HAP-1 (cell line): ENCODE measurements at regions not wholly inside any gene's neighbourhood (a gene's known extent, or its start where the extent isn't known, plus 50 kb on each side); places are given as distances from the start of the nearest gene placed in this dataset.

Experiments
- DNase-seq, 2 experiments: peaks; one replicate each; pipeline ENCODE4 v3.0.0-alpha.2; 2016 to 2020; ENCODE audit warnings: low spot score in 2 of 2
- H3K27me3 ChIP-seq: fragments of 250-450 bp; sonication (Bioruptor Pico); 2 replicates; pipeline ENCODE4 v1.5.1; 2020; ENCODE audit warnings: low read depth, mild to moderate bottlenecking, moderate library complexity
- H3K36me3 ChIP-seq: fragments of 250-450 bp; sonication (Bioruptor Pico); replicated peaks from 2 replicates; pipeline ENCODE4 v1.5.1; 2020; ENCODE audit warnings: mild to moderate bottlenecking
- H3K4me1 ChIP-seq: fragments of 250-450 bp; sonication (Bioruptor Pico); 2 replicates; pipeline ENCODE4 v1.5.1; 2020; ENCODE audit warnings: mild to moderate bottlenecking
- H3K4me3 ChIP-seq: fragments of 250-450 bp; sonication (Bioruptor Pico); 2 replicates; pipeline ENCODE4 v1.5.1; 2020; ENCODE audit warnings: mild to moderate bottlenecking, moderate library complexity
- H3K9me3 ChIP-seq: fragments of 250-450 bp; sonication (Bioruptor Pico); 2 replicates; pipeline ENCODE4 v1.5.1; 2020; ENCODE audit warnings: mild to moderate bottlenecking, moderate library complexity
- in situ Hi-C: fragments of 300-500 bp; cut with MboI; formaldehyde crosslinking; loops from 3 replicates; pipeline ENCODE4 v1.14.3; 2020; ENCODE audit warnings: low sequenced_read_pairs, inconsistent platforms, mixed read lengths

DNA sequence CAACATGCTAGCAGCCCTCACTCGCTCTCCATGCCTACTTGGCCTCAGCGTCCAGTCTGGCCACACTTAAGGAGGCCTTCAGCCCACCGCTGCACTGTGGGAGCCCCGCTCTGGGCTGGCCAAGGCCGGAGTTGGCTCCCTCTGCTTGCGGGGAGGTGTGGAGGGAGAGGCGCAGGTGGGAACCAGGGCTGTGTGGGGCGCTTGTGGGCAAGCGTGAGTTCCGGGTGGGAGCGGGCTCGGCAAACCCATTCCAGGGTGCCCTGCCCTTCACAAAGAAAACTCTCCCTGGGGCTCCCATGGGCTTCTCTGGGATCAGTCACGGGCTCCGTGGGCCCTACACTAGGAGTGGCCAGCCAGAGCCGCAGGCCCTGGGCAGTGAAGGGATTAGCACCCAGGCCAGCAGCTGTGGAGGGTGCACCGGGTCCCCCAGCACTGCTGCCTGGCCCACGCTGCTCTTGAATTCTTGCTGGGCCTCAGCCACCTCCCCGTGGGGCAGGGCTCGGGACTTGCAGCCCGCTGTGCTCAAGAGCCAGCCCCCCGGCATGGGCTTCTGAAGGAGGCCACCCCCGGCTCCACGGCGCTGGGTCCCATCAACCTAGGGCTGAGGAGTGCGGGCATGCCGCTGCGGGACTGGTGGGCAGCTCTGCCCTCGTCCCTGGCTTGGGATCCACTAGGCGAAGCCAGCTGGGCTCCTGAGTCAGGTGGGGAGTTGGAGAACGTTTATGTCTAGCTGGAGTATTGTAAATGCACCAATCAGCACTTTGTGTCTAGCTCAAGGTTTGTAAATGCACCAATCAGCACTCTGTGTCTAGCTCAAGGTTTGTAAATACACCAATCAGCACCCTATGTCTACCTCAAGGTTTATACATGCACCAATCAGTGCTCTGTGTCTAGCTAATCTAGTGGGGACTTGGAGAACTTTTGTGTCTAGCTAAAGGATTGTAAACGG lies 273.6 kb upstream of the SULF2 start:
- no peaks in the 10 kb centered on the region for H3K9me3 ChIP-seq
- H3K27me3 ChIP-seq: no peaks in the 10 kb centered on the region
- in situ Hi-C loops: no loop called here
- no peaks in the 10 kb centered on the region for H3K4me1 ChIP-seq
- no peaks in the 10 kb centered on the region for H3K36me3 ChIP-seq
- no peak for DNase-seq
- no peak overlapping the region for H3K4me3 ChIP-seq

DNA sequence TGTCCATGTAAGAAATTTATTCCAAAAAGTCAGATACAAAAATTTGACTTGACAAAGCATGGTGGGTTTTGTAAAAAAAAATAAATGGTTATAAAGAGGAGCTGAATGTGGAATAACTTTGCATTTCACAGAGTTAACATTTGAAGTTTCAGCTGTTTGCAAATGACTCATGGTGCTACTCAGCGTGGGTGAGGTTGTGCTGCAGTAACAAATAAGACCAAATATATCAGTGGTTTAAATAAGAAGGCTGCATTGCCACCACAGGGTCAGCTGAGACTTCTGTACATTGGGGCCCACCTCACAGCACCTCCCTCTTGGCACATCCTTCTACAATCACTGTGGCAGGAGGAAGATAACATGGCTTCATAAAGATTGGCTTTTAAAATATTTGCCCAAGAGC lies 272.5 kb upstream of the SULF2 start:
- in situ Hi-C loops: no loop called here
- Histone ChIP-seq H3K9me3 (no peaks in the 10 kb centered on the region), H3K36me3 (no peaks in the 10 kb centered on the region), H3K4me1 (peaks cover 4% of the 10 kb centered on the region), H3K27me3 (no peaks in the 10 kb centered on the region), H3K4me3 (no peak overlapping the region)
- DNase-seq: no peak

DNA sequence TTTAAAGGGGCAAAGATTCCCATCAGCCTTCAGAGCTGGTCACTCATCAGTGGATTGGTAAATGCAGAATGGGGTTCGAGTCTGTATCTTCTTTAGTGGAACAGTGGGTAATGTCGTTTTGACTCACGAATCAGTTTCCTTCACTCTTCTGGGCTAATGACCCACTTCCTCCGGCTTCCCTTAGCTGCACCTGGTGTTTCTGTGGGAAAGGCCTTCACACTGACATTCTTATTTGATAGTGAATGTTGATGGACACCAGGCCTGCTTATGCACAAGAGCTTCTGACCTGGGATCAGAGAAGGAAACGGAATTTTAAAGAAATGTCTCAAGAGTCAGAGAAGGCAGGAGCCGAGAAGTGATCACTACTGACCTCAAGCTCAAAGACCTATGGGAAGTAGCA lies 272.0 kb upstream of the SULF2 start:
- Histone ChIP-seq H3K4me3 (no peak overlapping the region), H3K9me3 (no peaks in the 10 kb centered on the region), H3K36me3 (no peaks in the 10 kb centered on the region), H3K4me1 (peaks cover 7% of the 10 kb centered on the region), H3K27me3 (no peaks in the 10 kb centered on the region)
- in situ Hi-C loops: no loop called here
- no peak for DNase-seq

DNA sequence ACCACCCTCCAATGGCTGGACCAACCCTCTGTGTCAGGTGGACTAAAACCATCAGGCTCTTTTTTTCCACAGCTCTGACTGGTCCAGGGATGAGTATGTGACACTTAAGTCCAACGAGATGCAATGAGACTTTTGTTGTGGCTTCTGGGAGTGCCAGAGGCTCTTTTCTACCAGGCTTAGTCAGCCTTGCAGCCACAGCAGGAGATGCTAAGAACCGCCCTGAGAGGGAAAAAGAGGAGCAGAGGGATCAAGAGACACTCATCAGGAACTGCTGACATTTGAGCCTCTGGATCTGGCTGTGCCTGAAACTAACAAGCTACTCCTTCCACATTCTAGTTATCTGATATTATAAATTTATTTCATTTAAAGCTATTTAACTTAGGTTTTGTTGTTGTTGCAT lies 270.9 kb upstream of the SULF2 start:
- DNase-seq: no peak
- H3K4me3 ChIP-seq: no peak overlapping the region
- no peaks in the 10 kb centered on the region for H3K27me3 ChIP-seq
- no peaks in the 10 kb centered on the region for H3K36me3 ChIP-seq
- no peaks in the 10 kb centered on the region; the same call in 1 of the 2 replicates for H3K9me3 ChIP-seq
- in situ Hi-C loops: no loop called here
- peaks cover 14% of the 10 kb centered on the region for H3K4me1 ChIP-seq

DNA sequence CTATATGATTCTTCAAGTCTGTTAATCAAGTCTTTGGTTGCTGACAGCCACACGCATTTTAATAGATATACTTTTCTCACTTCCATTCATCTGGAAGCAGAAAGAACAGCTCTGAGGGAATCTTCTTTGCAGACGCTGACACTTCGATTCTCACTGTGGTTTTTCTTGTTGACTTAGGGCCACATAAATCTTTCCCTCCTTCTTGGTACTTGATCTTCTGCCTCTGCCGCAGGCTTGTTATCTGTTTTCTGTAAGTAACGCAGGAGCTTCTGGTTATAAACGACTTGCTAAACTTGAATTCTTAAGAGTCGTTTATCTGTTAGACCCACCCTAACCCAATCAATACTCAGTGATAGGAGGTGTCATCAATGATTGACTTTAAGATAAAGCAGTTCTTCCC lies 268.8 kb upstream of the SULF2 start:
- H3K9me3 ChIP-seq: peaks cover 5% of the 10 kb centered on the region
- H3K4me3 ChIP-seq: no peak overlapping the region
- DNase-seq: no peak
- H3K36me3 ChIP-seq: no peaks in the 10 kb centered on the region
- in situ Hi-C loops: no loop called here
- H3K27me3 ChIP-seq: no peaks in the 10 kb centered on the region
- H3K4me1 ChIP-seq: peaks cover 17% of the 10 kb centered on the region

DNA sequence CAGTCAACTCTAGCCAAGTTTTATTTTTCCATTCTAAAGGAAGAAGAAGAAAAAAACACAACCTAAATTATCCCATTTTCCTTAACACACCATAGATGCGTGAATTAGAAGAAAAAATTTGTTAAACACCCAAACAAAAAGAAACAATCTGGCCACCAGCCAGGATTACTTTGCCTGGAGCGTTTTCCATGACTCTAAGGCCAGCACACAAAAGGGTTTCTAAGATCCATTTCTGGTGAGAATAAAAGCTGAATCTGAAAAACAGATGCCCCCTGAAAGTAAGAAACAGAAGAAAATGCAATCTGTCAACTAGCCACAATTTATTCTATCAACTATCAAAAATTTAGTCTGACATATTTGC lies 267.2 kb upstream of the SULF2 start:
- H3K4me3 ChIP-seq: no peak overlapping the region
- H3K27me3 ChIP-seq: no peaks in the 10 kb centered on the region
- H3K4me1 ChIP-seq: peaks cover 17% of the 10 kb centered on the region
- peaks cover 5% of the 10 kb centered on the region for H3K9me3 ChIP-seq
- peak; percentile 93 for DNase-seq
- in situ Hi-C loops: no loop called here
- no peaks in the 10 kb centered on the region for H3K36me3 ChIP-seq

DNA sequence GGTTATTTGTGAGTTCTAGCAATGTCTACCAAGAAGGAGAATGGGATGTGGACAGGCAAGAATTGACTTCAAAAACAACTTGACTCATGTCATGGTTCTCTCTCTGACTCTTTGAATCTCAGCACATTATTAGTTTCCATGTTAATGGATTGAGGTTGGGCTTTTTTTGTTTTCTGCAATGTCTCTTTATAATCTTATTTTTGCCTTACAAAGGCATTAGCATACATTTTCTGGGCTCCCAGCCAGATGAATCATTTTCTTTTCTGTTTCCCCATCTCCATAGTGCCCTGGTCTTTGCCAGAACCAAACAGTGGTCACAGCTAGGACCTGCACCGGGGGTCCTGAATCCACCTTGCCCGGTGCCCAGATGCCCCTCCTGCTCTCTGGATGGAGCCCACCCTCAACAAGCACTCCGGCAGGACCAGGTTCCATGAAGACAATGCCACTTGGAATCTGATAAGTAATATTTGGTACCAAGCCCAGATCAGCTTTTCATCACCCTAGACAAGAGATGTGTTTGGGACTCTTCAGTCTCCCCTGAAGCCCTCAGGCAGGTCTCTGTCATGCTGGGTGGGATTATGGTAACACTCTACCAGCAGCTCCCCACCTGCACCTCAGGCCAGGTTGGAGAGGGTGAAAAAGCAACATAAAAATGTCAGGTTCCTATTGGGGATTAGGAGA lies 266.7 kb upstream of the SULF2 start:
- no peak overlapping the region for H3K4me3 ChIP-seq
- H3K4me1 ChIP-seq: peaks cover 17% of the 10 kb centered on the region
- no peaks in the 10 kb centered on the region for H3K27me3 ChIP-seq
- H3K9me3 ChIP-seq: peaks cover 5% of the 10 kb centered on the region
- in situ Hi-C loops: no loop called here
- no peaks in the 10 kb centered on the region for H3K36me3 ChIP-seq
- DNase-seq: peak; percentile 86 to 99

DNA sequence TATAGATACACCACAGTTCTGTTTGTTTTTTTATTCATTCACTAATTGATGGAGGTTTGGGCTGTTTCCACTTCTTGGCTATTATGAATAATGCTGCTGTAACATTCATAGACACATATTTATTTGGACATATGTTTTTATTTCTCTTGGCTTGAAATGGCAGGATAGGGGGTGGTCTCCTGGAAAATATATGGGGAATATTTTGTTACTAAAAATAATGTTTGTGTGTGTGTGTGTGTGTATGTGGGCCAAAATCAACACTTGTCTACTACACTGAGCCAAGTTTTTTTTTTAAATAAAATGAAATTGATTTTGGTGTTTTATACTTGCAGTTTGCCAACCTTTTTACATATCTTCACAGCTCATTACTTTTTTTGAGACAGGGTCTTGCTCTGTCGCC lies 264.4 kb upstream of the SULF2 start:
- Histone ChIP-seq H3K9me3 (peaks cover 5% of the 10 kb centered on the region), H3K27me3 (no peaks in the 10 kb centered on the region), H3K36me3 (no peaks in the 10 kb centered on the region), H3K4me3 (no peak overlapping the region), H3K4me1 (peaks cover 17% of the 10 kb centered on the region)
- DNase-seq: no peak
- in situ Hi-C loops: no loop called here

DNA sequence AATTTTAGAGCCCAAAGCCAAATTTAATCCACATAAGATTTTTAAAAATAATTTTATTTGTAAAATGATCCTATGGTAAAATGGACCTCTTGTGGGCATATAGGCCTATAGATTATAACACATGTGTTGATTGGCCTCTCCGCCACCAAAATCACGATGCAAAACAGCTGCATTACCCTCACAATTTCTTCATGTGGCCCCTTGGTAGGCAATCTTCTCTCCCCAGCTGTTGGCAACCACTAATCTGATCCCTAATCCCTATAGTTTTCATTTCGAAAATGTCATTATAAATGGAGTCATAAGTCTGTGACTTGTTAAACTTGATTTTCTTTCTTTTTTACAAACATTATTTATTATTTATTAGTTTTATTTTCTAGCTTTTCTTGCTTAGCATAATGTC lies 263.9 kb upstream of the SULF2 start:
- Histone ChIP-seq H3K36me3 (no peaks in the 10 kb centered on the region), H3K4me3 (no peak overlapping the region), H3K9me3 (peaks cover 5% of the 10 kb centered on the region), H3K27me3 (no peaks in the 10 kb centered on the region), H3K4me1 (peaks cover 17% of the 10 kb centered on the region)
- in situ Hi-C loops: no loop called here
- no peak for DNase-seq

DNA sequence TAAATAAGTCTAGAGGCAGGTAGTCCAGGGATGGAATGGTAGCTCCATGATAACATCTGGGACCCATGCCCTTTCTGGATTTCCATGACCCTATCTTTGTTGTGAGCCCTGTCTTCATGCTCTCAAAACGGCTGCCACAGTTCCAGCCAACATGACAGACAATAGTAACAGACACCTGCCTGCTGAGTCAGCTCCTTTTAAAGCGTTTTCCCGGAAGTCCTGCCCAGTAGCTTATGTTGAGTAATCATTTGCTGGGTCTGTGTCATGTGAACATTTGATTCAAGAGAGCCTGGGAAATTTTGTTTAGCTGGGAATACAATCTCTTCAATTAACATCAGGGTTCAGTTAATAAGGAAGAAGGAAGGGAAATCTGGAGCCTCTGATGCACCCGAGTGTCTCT lies 262.2 kb upstream of the SULF2 start:
- Histone ChIP-seq H3K4me3 (no peak overlapping the region), H3K27me3 (no peaks in the 10 kb centered on the region), H3K4me1 (peaks cover 12% of the 10 kb centered on the region), H3K36me3 (no peaks in the 10 kb centered on the region), H3K9me3 (peaks cover 5% of the 10 kb centered on the region)
- in situ Hi-C loops: no loop called here
- no peak for DNase-seq

DNA sequence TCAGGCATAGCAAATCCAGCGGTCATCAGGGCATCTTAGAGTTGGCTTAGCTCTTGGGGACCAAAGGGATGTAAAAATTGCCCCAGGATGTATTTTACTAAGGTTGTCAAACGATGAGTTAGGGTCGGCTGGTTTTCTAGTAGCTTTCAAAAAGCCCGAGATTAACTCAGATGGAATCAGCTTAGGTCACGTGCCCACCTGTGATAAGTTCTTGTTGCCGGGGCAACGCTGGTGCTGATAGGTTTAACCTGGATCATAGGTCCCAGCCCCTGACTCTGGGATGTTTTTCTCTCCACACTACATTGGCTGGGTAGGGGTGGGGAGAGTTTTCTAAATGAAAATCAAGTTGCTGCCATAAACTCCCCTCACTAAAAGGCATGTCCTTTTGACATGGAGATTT lies 257.3 kb upstream of the SULF2 start:
- H3K36me3 ChIP-seq: no peaks in the 10 kb centered on the region
- no peaks in the 10 kb centered on the region for H3K9me3 ChIP-seq
- DNase-seq: no peak
- no peaks in the 10 kb centered on the region for H3K27me3 ChIP-seq
- H3K4me1 ChIP-seq: no peaks in the 10 kb centered on the region
- no peak overlapping the region for H3K4me3 ChIP-seq
- in situ Hi-C loops: no loop called here

DNA sequence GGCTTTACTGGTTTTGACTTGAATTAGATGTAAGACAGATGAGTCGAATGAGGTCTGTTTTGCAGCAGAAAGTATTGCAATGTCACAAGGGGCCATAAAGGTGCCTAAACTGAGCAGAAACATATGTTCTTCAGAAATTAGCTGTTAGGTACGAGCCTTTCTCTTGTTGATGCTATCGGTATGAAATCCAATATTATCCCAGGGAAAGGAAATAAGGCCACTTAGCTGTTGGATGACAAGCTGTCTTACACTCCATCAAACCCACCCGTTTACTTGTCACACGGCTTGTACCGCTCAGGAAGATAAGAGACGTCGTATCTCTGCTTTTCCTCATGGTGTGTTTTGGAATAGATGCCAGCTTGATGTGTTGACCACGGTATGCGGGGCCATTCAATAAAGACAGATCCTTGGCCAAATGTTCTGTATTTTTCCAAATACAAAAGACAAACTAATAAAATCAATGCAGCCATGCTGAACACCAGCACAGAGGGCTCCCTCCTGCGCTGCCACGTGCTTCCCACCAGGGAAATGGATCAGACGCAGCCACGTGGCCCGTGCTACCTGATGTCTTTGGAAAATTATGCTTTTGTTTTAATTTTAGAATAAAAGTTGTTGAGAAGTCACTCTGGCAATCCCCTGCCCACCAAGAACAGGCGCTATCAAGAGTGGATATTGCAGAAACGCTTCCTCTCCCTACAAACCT lies 255.9 kb upstream of the SULF2 start:
- in situ Hi-C loops: no loop called here
- H3K27me3 ChIP-seq: no peaks in the 10 kb centered on the region
- H3K36me3 ChIP-seq: no peaks in the 10 kb centered on the region
- no peaks in the 10 kb centered on the region for H3K9me3 ChIP-seq
- no peak for DNase-seq
- no peaks in the 10 kb centered on the region for H3K4me1 ChIP-seq
- H3K4me3 ChIP-seq: no peak overlapping the region

DNA sequence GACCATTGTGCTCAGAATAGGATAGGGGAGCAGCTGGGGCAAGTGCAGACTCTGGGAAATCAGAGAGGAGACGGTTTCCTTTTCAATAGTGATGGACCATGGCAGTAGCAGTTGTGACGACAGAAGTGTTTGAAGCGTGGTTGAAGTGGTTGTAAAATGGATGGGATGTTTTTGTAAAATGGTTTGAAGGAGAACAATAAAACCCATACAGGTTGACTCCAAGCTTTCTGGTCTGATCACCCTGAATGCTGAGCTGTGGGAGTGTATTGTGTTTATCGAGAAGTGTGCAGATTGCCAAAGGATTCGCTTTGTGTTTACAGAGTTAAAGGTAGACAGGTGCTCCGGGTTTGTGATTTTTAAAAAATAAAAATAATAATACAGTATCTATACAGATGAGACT lies 255.2 kb upstream of the SULF2 start:
- Histone ChIP-seq H3K9me3 (no peaks in the 10 kb centered on the region), H3K36me3 (no peaks in the 10 kb centered on the region), H3K4me1 (no peaks in the 10 kb centered on the region), H3K27me3 (no peaks in the 10 kb centered on the region), H3K4me3 (no peak overlapping the region)
- in situ Hi-C loops: no loop called here
- no peak for DNase-seq

DNA sequence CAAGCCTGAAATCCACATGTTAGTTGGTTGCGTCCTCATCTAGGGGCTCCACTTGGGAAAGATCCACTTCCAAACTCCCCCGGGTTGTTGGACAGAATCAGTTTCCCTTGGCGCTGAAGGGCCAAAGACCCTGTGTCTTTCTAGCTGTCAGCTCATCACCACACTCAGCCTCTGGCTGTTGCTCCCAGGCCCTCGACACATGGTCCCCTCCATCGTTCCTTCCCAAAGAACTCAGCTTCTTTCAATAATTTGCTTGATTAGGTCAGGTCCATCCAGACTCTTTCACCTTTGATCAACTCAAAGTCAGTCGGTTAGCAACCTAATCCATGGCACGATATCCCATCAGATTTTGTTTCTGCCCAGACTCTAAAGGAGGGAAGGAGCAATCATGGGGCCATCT lies 254.8 kb upstream of the SULF2 start:
- H3K4me1 ChIP-seq: no peaks in the 10 kb centered on the region
- no peak overlapping the region for H3K4me3 ChIP-seq
- H3K36me3 ChIP-seq: no peaks in the 10 kb centered on the region
- DNase-seq: no peak
- no peaks in the 10 kb centered on the region for H3K9me3 ChIP-seq
- in situ Hi-C loops: no loop called here
- no peaks in the 10 kb centered on the region for H3K27me3 ChIP-seq
